Fibroblast of skin of abdomen (primary cell): ENCODE measurements at regions not wholly inside any gene's neighbourhood (a gene's known extent, or its start where the extent isn't known, plus 50 kb on each side); places are given as distances from the start of the nearest gene placed in this dataset.
A peak's percentile ranks its signal among the peaks of the same experiment; 100 is the strongest.

ENCODE experiments used
- DNase-seq: peaks from one replicate; pipeline ENCODE4 v3.0.0-alpha.2; 2013

DNA sequence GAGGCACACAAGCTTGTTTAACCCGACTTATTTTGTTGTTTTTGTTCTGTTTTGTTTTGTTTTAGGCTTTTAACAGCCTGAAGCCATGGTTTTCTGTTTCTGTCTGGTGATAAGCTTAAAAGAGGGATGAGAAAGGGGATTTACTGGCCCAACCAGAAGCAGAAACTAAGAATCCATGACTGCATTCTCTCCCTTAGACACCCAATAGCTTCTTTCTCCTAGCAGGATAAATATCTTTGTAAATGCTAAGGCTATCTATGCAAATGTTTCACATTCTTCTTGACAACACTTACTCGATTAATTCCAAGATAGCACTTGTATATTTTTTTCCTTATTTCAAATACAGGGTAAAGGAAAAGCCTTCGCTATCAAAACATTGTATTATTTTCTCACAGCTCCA is 53.7 kb upstream of the SMAD1 start:
- no peak for DNase-seq

DNA sequence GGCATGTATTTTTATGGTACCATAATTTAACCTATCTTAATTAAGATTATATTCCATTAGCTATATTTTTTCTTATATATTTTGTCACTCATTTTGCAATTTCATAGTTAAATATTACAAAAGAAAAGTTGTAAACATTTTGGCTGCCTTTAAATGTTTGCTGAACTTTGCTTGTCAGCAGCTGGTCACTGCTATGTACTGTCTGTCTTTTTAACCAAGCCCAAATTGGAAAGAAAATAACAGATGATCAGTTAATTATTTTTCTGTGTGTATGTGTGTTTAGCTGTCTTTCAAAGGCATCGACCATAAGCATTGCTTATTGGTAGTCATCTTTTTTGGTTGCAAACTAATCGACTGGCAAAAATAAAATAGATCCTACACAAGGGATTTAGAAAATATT is 54.4 kb upstream of the SMAD1 start:
- DNase-seq: no peak

DNA sequence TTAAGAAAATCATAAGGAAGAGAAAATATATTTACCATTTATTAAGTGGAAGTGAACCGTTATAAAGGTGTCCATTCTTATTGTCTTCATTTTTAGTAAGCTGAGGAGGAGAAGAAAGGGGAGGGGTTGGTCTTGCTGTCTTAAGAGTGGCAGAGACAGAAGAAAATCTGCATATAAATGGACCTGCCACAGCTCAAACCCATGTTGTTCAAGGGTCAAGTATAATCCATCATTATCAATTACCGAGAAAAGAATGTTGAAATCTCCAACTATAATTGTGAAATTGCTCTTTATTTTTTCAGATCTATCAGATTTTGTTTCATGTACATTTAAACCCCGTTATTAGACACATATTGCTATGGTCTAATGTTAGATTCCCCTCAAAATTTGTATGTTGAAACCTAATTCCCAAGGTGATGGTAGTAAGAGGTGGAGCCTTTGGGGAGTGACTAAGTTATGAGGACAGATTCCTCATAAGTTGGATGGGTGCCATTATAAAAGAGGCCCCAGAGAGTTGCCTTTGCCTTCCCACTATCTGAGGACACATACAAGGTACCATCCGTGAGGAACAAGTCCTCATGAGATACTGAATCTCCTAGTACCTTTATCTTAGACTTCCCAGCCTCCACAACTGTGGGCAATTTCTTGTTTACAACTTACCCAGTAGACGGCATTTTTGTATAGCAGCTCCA is 58.5 kb upstream of the SMAD1 start:
- no peak for DNase-seq

DNA sequence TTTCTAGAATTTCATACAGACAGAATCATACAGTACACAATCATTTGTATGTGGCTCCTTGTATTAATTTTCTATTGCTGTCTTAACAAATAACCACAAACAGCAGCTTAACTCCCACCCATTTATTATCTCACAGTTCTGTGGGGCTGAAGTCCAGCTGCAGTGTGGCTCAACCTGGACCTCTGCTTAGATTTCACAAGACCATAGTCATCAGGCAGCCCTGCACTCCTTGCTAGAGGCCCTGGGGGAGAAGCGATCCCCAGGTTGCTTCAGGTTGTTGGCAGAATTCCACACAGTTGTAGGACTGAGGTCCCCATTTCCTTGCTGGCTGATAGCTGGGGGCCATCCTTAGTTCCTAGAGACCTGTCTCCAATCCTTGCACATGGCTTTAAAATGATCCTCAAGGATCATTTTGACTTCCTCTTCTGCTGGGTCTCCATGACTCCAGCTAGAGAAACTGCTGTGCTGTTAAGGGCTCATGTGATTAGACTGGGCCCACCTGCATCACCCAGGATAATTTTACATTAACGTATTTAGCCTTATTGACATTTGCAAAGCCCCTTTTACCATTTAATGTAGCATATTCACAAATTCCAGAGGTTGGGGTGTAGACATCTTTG is 60.9 kb upstream of the SMAD1 start:
- no peak for DNase-seq

DNA sequence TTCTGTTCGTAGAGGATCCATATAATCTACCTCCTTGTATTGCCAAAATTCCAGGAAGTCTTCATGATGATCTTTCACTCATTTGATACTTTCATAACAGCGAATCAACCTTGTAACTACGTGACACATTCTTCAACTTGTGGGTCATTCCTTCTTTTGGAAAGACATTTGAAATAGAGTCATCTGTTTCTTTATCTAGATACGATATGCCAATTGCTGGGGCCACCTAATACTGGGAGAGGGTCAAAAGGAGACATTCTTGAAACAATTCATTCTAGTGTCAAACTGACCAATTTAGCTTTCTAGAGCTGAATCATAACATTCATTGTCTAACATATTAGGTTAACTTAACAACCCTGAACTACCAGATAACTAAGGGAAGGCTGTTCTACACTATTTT is 62.9 kb upstream of the SMAD1 start:
- DNase-seq: no peak

DNA sequence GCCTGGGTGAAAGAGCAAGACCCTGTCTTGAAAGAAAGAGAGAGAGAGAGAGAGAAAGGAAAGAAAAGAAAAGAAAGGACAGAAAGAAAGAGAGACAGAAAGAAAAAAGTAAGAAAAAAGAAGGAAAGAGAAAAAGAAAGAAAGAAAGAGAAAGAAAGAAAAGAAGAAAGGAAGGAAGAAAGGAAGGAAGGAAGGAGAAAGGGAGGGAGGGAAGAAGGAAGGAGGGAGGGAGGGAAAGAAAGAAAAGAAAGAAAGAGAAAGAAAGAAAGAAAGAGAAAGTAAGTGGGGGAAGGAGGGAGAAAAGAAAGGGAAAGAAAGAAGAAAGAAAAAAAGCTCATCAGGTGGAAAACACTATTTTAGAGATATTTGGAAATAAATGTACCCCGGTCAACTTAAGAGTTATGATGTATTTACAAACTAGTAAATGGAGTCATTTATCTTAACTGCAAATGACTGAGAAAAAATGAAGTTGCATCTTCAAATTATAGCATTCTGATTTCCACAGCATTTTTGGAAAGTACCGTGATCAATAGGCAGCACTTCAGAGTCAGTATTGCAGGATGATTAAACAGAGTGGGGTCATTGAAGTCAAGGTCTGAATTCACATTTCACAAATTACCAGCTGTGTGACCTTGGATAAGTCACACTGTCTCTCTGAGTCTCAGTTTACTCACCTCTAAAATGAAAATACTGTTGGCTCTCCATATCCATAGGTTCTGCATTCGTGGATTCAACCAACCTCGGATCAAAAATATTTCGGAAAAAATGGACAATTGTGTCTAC is 64.1 kb upstream of the SMAD1 start:
- no peak for DNase-seq

DNA sequence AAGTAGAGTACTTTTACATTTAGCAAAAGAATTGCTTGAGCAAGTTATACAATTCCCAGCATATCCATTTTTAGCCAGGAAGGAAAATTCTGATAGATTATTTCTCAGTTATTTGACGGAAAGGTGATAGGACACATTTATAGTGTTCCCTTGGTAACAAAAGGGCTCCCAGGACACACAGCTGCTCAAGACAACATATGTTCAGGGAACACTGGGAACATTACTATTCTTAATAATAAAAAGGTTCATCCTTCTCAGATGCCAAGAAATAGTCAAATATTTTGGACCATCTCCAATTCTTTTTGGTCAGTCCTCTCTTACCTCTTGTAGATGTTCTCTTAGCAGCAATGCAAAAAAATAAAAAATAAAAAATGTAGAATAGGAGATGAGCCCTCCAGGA is 66.8 kb upstream of the SMAD1 start:
- no peak for DNase-seq

DNA sequence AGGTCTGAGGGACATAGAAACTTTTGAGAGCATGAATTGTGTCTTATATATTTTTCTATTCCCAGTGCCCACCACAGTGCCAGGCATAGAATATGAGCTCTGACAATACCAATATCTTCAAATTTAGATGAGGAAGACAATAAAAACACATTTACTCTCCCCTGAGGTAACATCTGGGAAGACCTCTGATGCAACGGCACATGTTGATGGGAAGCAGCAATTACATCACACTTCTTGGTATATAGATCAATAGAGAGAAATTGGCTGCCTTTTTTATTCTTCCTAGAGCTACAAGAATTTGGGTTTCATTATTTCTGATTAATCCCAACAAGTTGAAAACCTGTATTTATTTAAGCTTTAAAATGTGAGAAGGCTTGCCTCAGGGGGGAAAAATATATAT is 67.4 kb upstream of the SMAD1 start:
- DNase-seq: no peak

DNA sequence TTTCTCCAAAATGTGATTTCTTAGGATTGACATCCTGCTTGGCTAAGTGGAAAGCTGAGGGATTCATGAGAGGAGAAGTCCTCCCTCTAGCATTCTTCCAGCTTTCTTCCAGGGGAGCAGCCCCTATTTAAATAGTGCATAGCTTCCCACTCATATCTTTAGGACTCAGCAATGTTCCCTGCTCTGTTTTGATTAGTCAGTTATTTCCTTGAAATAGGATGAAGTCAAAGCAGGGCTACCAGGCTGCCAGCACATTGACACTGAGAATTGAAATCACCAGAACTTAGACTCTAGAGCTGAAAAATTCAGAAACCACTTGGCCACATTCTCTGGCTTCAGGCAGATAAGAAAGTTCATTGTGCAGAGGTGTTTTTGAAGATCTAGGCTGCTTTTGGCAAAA is 74.7 kb upstream of the SMAD1 start:
- no peak for DNase-seq

DNA sequence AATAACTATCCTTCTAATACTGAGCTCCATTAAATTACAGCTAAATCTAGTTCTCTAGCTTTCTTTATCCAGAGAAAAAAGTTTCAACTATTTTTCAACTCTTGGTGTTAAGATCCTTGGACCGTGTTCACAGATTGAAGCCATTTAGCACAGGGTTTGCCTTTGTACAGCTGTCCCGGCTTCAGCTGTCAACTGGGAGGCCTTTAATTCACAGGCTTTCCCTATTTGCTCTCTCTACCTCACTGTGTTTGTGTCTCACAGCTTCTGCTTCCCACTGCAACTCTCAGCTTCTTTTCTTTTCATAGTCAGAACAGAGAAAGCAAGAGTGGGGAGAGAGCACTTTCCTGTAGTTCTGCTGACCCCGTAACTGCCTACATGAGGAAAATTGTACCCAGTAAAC is 76.9 kb upstream of the SMAD1 start:
- DNase-seq: no peak

DNA sequence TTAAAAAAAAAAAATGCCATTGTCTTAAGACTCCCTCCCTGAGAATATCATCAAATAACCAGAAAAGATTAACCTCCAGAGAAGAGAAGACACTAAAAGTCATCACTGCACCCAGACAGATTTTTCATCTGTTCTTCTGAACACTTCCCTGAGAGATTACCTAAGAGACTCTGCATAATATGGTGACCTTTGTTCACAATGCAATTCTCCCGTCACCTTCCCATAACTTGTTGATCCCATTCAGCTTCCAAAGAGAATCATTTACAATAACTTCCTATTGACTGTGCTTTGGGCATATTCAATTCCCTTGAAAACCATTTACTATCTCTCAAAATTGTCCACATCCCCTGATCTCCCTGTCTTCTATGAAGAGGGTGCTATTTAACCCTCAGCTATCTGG is 85.1 kb upstream of the SMAD1 start:
- DNase-seq: no peak

DNA sequence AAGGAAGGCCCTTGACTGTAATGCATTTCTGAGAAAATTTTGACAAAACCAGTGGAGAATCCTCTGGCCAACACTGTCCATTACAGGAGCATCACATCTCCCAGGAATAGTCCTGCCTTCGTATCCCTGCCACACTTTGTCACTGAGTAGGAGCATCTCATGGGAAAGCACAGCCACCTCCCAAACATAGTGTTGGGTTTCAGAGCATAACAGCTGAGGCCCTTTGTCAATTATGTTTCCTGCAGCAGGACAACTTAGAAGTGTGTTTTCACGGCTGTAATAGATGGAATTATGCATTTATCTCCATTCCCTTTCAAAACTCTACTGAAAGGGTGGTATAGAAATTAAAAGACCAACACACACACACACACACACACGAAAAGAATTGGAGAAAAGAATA is 91.1 kb upstream of the SMAD1 start:
- no peak for DNase-seq

DNA sequence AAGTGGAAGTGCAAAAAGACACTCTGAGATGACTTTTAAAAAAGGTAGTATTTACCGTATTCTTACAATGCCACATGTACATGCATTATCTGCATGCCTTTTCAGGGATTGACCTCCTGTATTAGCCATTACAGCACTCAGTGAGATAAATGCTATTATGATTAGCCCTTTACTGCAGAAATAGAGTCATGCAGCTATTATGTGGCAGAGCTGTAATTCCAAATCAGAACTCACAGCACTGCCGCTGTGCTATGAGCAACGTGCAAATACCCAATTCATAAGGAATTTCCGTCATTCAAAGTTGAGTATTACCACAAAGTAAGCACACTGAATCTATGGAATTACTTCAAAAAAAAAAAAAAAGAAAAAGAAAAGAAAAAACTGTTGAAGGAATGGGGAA is 92.1 kb upstream of the SMAD1 start:
- no peak for DNase-seq

DNA sequence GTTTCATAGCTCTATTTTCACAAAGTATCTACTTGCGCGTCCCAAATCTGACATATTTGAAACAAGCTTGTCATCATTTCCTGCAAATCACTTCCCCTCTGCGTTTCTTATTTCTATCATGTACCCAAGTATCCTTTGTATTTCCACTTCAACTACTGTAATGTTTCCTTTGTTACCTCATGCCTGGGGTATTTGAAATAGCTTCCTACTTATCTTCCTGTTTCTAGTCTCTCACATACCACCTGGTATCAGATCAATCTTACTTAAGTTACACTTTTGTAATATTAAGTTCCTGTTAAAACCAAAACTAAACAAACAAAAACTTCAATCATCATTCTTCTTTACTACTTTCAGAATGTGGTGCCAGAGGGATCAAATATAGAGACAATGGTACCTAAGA is 93.6 kb upstream of the SMAD1 start:
- DNase-seq: peak; percentile 1

DNA sequence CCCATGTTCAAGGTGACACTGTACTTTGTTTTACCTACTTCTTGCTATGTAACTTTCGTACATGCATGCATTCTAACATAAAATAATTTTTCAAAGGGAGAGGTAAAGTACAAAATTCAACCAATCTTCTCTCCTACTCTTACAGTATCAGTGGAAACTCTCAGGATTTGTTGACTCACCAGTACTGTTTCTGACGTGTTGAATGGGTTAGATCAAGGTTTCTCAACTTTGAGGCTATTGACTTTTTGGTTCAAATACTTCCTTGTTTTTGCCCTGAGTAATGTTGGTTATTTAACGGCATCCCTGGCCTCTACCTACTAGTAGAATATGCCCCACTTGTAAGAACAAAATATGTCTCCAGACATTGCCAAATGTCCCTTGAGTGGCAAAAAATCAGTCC is 94.6 kb upstream of the SMAD1 start:
- DNase-seq: no peak

DNA sequence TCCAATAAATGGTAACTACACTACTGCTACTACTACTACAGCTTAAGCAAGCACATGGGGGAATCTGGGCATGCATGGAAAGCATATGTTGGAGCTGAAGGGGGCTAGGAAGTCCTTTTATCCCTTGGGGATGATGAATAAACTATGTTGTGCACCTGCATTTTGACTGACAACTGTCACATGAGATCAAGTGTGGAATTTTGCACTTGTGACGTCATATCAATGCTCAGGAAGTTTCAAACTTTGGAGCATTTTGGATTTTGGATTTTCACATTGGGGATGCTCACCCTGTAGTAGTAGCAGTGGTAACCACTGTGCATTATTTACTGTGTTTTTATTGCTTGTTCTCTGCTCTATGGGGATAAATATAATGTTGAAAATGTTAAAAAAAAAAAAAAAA is 100.5 kb upstream of the SMAD1 start:
- DNase-seq: no peak

DNA sequence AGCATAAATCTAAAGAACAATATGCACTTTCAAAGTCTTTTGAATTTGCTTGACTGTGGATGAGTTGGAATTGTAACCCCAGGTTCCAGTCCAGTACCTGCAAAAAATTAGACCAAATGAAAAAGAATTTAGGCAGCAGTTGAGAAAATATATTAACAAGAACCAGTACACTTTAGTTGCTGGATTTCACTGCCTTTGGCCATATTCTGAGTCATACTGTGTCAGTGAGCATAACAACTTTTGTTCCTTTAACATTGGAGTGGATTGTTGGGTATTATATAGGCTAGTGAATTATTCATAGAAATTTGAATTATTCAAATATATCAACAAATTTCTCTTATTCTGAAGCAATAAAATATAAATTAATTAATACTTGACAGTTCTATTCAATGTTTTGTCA is 101.5 kb upstream of the SMAD1 start:
- DNase-seq: no peak

DNA sequence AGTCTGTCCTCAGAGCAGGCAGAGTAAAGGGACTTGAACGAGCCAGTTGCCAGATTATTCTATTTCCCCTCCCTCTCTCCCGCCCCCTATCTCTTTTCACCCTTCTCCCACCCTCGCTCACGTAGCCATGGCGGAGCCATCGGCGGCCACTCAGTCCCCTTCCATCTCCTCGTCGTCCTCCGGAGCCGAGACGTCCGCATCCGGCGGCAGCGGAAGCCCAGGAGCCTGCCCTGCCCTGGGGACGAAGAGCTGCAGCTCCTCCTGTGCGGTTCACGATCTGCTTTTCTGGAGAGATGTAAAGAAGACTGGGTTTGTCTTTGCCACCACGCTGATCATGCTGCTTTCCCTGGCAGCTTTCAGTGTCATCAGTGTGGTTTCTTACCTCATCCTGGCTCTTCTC is 106.2 kb upstream of the SMAD1 start:
- no peak for DNase-seq

DNA sequence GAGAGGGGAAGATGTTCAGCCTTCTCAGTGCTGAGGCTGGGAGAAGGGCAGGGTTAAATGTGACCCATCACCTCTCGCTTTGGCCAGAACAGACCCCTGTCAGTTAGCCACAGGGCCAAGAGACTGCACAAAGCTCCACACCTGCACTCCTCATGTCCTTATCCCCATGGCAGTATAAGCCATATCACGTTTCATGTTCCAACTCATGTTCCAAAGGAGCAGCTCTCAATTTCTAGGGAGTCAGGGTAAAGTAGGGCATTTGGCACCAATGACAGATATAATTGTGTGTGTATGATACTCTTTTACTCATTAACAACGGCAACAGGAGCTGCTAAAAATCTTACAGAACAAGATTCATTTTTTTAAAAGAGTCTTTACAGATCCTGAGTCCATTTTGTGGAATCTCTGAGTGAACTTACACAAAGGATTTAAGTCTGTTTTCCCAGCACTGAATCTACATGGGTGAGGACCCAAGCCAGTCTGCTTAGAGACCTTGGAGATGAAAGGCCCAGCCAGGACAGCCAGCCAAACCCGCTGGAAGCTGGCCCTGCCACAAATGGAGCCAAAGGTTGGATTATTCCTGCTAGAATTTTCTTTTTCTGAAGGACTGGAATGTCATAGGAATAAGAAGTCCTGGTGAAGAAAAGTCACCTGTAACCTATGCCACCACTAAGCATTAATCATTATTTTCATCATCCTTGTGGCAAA is 129.1 kb upstream of the SMAD1 start:
- DNase-seq: no peak

DNA sequence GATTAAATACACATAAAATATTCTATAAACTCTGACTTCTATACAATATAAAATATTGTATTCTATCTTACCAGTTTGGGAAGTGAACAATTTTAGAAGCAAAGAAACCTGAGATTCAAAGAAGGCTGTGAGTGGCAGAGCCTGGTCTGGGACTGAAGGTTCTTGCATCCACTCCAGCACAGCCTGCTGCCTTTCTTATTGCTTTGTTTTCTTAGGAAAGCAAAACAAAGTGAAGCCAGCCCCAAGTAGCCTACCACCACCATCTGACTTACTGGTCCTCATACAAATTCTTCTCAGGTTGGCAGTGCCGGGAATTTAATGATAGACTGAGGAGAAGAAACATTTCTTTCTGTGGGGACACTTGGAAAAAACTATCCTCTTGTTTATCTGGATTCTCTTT is 129.7 kb upstream of the SMAD1 start:
- DNase-seq: no peak

DNA sequence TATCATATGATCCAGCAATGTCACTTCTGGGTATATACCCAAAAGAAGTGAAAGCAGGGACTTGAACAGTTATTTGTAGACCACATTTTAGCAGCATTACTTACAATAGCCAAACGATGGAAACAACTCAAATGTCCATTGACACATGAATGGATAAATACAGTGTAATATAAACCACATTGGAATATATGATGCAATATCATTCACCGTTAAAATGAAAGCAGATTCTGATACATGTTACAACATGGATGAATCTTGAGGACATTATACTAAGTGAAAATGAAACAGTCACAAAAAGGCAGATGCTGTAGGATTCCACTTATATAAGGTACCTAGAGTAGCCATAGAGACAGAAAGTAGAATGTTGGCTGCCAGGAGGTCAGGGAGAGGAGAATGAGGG is 130.5 kb upstream of the SMAD1 start:
- DNase-seq: peak; percentile 49

DNA sequence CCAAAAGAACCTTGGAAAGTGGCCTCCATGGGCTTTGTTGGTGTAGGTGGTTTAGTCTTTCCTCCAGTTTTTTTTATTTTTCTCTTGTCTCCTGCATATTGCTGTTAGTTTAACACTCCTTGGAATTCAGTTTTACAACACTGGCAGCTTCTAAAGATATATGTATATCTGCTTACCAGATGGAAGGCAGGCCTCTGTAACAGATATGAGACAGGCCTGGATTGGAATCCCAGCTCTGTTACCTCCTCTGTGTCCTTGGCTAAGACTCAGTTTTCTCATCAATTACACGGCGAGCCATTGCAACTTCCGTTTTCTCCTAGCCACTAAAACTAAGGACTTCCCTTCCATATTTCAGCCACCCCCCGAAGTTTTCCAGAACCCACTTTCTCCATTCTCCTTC is 133.4 kb upstream of the SMAD1 start:
- DNase-seq: peak; percentile 78

DNA sequence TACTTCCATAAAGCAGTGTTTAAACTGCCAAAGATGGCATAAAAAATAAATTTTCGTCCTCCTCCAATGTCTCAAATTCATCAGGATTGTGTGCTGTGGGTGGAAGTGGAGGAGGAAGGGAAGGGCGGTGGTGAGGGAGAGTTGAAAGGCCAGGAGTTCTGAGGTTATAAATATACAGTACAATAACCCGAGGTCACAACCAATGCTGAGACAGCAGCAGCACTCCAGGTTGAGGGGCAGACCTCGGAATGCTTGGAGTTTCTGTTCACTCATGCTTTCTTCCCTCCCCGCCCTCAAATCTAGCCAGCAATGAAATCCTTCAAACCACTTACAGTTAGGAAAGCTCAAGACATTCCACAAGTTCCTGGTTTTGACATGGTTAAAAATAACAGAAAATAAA is 134.0 kb upstream of the SMAD1 start:
- peak; percentile 92 for DNase-seq

DNA sequence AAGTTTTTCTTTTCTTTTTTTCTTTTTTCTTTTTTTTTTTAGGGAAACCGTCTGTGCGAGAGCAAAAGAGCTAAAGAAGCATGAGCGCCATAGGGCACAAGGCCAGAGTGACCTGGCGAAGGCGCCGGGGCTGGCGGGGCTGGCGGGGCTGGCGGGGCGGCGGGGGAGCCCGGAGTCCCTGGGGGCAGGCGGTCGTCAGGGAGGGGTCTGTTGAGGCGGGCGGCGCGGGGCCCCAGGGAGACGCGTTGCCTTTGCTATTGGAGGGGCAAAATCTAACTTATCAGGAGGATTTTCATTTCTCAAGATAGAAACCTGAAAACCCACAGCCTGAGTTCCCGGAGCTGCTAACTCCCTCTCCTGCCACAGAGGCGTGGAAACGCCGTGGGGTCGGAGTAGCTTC is 135.6 kb upstream of the SMAD1 start:
- no peak for DNase-seq
